ENCODE measurements at regions not wholly inside any gene's neighbourhood (a gene's known extent, or its start where the extent isn't known, plus 50 kb on each side); places are given as distances from the start of the nearest gene placed in this dataset.

GRCh38 chr13:107360010-107360409 is 792.1 kb upstream of the ARGLU1 start:
- H3K4me3 Mint-ChIP-seq: no peak overlapping the region
- Histone ChIP-seq H3K36me3 (ENCODE audit: insufficient read depth, low read length) (no peaks in the 10 kb centered on the region), H3K27me3 (ENCODE audit: control insufficient read depth in 1 of 2, insufficient read depth in 2 of 2, low read length in 2 of 2) (no peaks in the 10 kb centered on the region), H3K4me1 (ENCODE audit: insufficient read depth, low read length) (no peaks in the 10 kb centered on the region), H3K27ac (ENCODE audit: low read depth in 1 of 2, low read length in 2 of 2) (no peak overlapping the region), H3K9me3 (ENCODE audit: control insufficient read depth in 1 of 2, insufficient read depth in 1 of 2, low read length in 2 of 2) (no peaks in the 10 kb centered on the region), H3K4me3 (ENCODE audit: low read length) (no peak overlapping the region)
- peaks cover 3% of the 10 kb centered on the region for H3K9me3 Mint-ChIP-seq
- H3K27me3 Mint-ChIP-seq: no peaks in the 10 kb centered on the region
- DNase-seq (no peak), ATAC-seq (ENCODE audit: poor library complexity) (no peak)
- H3K36me3 Mint-ChIP-seq (ENCODE audit: low read depth): no peaks in the 10 kb centered on the region
- H3K4me1 Mint-ChIP-seq (ENCODE audit: low read depth): no peaks in the 10 kb centered on the region
- ChIA-PET POLR2A (no interaction called here), CTCF (no interaction called here)
- no peak overlapping the region for H3K27ac Mint-ChIP-seq
- intact Hi-C loops (cut with DNase I, micrococcal nuclease): no loop called here
- TF ChIP-seq CTCF (IDR thresholded peaks at IDR 0.05): no peak

GRCh38 chr13:107358866-107359265 is 790.9 kb upstream of the ARGLU1 start:
- Histone ChIP-seq H3K4me1 (ENCODE audit: insufficient read depth, low read length) (no peaks in the 10 kb centered on the region), H3K27ac (ENCODE audit: low read depth in 1 of 2, low read length in 2 of 2) (no peak overlapping the region), H3K9me3 (ENCODE audit: control insufficient read depth in 1 of 2, insufficient read depth in 1 of 2, low read length in 2 of 2) (no peaks in the 10 kb centered on the region), H3K4me3 (ENCODE audit: low read length) (no peak overlapping the region), H3K27me3 (ENCODE audit: control insufficient read depth in 1 of 2, insufficient read depth in 2 of 2, low read length in 2 of 2) (no peaks in the 10 kb centered on the region), H3K36me3 (ENCODE audit: insufficient read depth, low read length) (no peaks in the 10 kb centered on the region)
- DNase-seq: no peak
- Mint-ChIP-seq H3K27ac (no peak overlapping the region), H3K4me3 (no peak overlapping the region), H3K4me1 (ENCODE audit: low read depth) (no peaks in the 10 kb centered on the region), H3K27me3 (no peaks in the 10 kb centered on the region), H3K36me3 (ENCODE audit: low read depth) (no peaks in the 10 kb centered on the region), H3K9me3 (peaks cover 3% of the 10 kb centered on the region)
- POLR2A ChIA-PET: no interaction called here
- CTCF ChIA-PET: no interaction called here
- intact Hi-C loops (cut with DNase I, micrococcal nuclease): no loop called here
- no peak for ATAC-seq (ENCODE audit: poor library complexity)
- TF ChIP-seq CTCF (IDR thresholded peaks at IDR 0.05): no peak

GRCh38 chr13:107351305-107351704 is 783.4 kb upstream of the ARGLU1 start:
- no peak for TF ChIP-seq CTCF (IDR thresholded peaks at IDR 0.05)
- Histone ChIP-seq H3K9me3 (ENCODE audit: control insufficient read depth in 1 of 2, insufficient read depth in 1 of 2, low read length in 2 of 2) (peaks cover 0 to 4% of the 10 kb centered on the region in 2 experiments), H3K27me3 (ENCODE audit: control insufficient read depth in 1 of 2, insufficient read depth in 2 of 2, low read length in 2 of 2) (no peaks in the 10 kb centered on the region), H3K27ac (ENCODE audit: low read depth in 1 of 2, low read length in 2 of 2) (no peak overlapping the region), H3K36me3 (ENCODE audit: insufficient read depth, low read length) (no peaks in the 10 kb centered on the region), H3K4me1 (ENCODE audit: insufficient read depth, low read length) (no peaks in the 10 kb centered on the region), H3K4me3 (ENCODE audit: low read length) (no peak overlapping the region)
- no peaks in the 10 kb centered on the region for H3K9me3 Mint-ChIP-seq
- H3K4me1 Mint-ChIP-seq (ENCODE audit: low read depth): no peaks in the 10 kb centered on the region
- intact Hi-C loops (cut with DNase I, micrococcal nuclease): no loop called here
- no peaks in the 10 kb centered on the region for H3K27me3 Mint-ChIP-seq
- H3K36me3 Mint-ChIP-seq (ENCODE audit: low read depth): no peaks in the 10 kb centered on the region
- ChIA-PET CTCF (no interaction called here), POLR2A (no interaction called here)
- no peak overlapping the region for H3K27ac Mint-ChIP-seq
- no peak for ATAC-seq (ENCODE audit: poor library complexity)
- DNase-seq: no peak
- H3K4me3 Mint-ChIP-seq: no peak overlapping the region

Data from CD4-positive, alpha-beta T cell (primary cell).